IMR-90 (cell line): ENCODE measurements at regions not wholly inside any gene's neighbourhood (a gene's known extent, or its start where the extent isn't known, plus 50 kb on each side); places are given as distances from the start of the nearest gene placed in this dataset.

Experiments
- ATAC-seq: fragments of 200-7000 bp; cut with Tn5 transposase; 2 replicates; pipeline ENCODE4 v1.9.1; 2020; ENCODE audit warnings: low read depth, mild to moderate bottlenecking, moderate library complexity
- BruUV-seq: library from RNA; stranded (reverse); fragments of 400-500 nt; replicated peaks from 2 replicates; lab custom pipeline; 2021; lab: Mats Ljungman, UMichigan
- CTCF ChIA-PET: fragments of 300-600 bp; formaldehyde crosslinking; extraction: SDS; loops from one replicate; lab custom pipeline; 2021; ENCODE audit warnings: antibody characterized with exemption; lab: Yijun Ruan, JAX
- POLR2A ChIA-PET: fragments of 300-600 bp; sonication (Branson Sonifier 250); formaldehyde crosslinking; loops from one replicate; lab custom pipeline; 2022; ENCODE audit warnings: antibody characterized with exemption; ENCODE audit not compliant: unreplicated experiment; lab: Charles Lee
- DNase-seq: peaks from one replicate; pipeline ENCODE4 v3.0.0; 2013
- H2AFZ ChIP-seq: replicated peaks from 2 replicates; pipeline ENCODE3; 2013; ENCODE audit warnings: low read length, mild to moderate bottlenecking; ENCODE audit not compliant: poor library complexity
- H2AK5ac ChIP-seq: 2 replicates; pipeline ENCODE4 v1.6.1; 2013; ENCODE audit warnings: low read depth, low read length, inconsistent platforms
- H2AK9ac ChIP-seq: replicated peaks from 2 replicates; pipeline ENCODE3; 2013; ENCODE audit warnings: mild to moderate bottlenecking, low read depth, low read length, moderate library complexity; ENCODE audit not compliant: poor library complexity
- H2BK120ac ChIP-seq: 2 replicates; pipeline ENCODE4 v1.6.1; 2013; ENCODE audit warnings: low read depth, low read length, inconsistent platforms
- H2BK15ac ChIP-seq: 3 replicates; pipeline ENCODE4 v1.6.1; 2013; ENCODE audit warnings: low read depth, low read length, inconsistent platforms
- H2BK20ac ChIP-seq: 2 replicates; pipeline ENCODE4 v1.6.1; 2013; ENCODE audit warnings: low read depth, mild to moderate bottlenecking, inconsistent platforms, low read length, moderate library complexity
- H2BK5ac ChIP-seq: 2 replicates; pipeline ENCODE4 v1.6.1; 2013; ENCODE audit warnings: mild to moderate bottlenecking, low read depth, low read length, inconsistent platforms; ENCODE audit not compliant: poor library complexity, severe bottlenecking
- H3K14ac ChIP-seq: replicated peaks from 2 replicates; pipeline ENCODE4 v1.6.1; 2013; ENCODE audit warnings: low read depth, low read length, inconsistent platforms
- H3K18ac ChIP-seq: 2 replicates; pipeline ENCODE4 v1.6.1; 2013; ENCODE audit warnings: low read depth, low read length, control low read depth
- H3K23ac ChIP-seq: 2 replicates; pipeline ENCODE4 v1.6.1; 2013; ENCODE audit warnings: low read depth, low read length, inconsistent platforms
- H3K27ac ChIP-seq: 2 replicates; pipeline ENCODE4 v1.5.1; 2013; ENCODE audit warnings: mild to moderate bottlenecking, control low read depth, low read length; ENCODE audit not compliant: insufficient read depth
- H3K27me3 ChIP-seq: 2 replicates; pipeline ENCODE4 v1.6.1; 2013; ENCODE audit warnings: low read length; ENCODE audit not compliant: control insufficient read depth, insufficient read depth
- H3K36me3 ChIP-seq: 2 replicates; pipeline ENCODE4 v1.6.1; 2013; ENCODE audit warnings: low read length, mixed read lengths; ENCODE audit not compliant: control insufficient read depth, insufficient read depth
- H3K4ac ChIP-seq: 2 replicates; pipeline ENCODE4 v1.6.1; 2013; ENCODE audit warnings: low read depth, low read length, inconsistent platforms
- H3K4me1 ChIP-seq: 2 replicates; pipeline ENCODE4 v1.6.1; 2013; ENCODE audit warnings: low read length, mixed read lengths; ENCODE audit not compliant: control insufficient read depth, insufficient read depth
- H3K4me2 ChIP-seq: 2 replicates; pipeline ENCODE4 v1.6.1; 2013; ENCODE audit warnings: low read depth, mild to moderate bottlenecking, control low read depth, low read length, moderate library complexity
- H3K4me3 ChIP-seq: 2 replicates; pipeline ENCODE4 v1.5.1; 2013; ENCODE audit warnings: low read depth, mild to moderate bottlenecking, control low read depth, low read length, moderate library complexity; ENCODE audit not compliant: insufficient read depth
- H3K56ac ChIP-seq: 2 replicates; pipeline ENCODE4 v1.6.1; 2013; ENCODE audit warnings: low read length, inconsistent platforms; ENCODE audit not compliant: insufficient read depth; ENCODE audit errors: extremely low read depth
- H3K79me1 ChIP-seq, 2 experiments: 2 replicates each; pipeline ENCODE4 v1.6.1; 2013; ENCODE audit warnings: low read length in 2 of 2, inconsistent platforms in 1 of 2, low read depth in 1 of 2
- H3K9ac ChIP-seq: 2 replicates; pipeline ENCODE4 v1.6.1; 2013; ENCODE audit warnings: low read depth, low read length, control low read depth
- H3K9me1 ChIP-seq: 2 replicates; pipeline ENCODE4 v1.6.1; 2013; ENCODE audit warnings: low read length, inconsistent platforms; ENCODE audit not compliant: insufficient read depth
- H3K9me3 ChIP-seq: 2 replicates; pipeline ENCODE4 v1.6.1; 2013; ENCODE audit warnings: low read length; ENCODE audit not compliant: control insufficient read depth, insufficient read depth
- H4K20me1 ChIP-seq: 2 replicates; pipeline ENCODE4 v1.6.1; 2013; ENCODE audit warnings: low read length, inconsistent platforms; ENCODE audit not compliant: insufficient read depth
- H4K5ac ChIP-seq: 2 replicates; pipeline ENCODE4 v1.6.1; 2013; ENCODE audit warnings: mild to moderate bottlenecking, low read depth, low read length, control low read depth
- H4K8ac ChIP-seq, 2 experiments: 2 replicates each; pipeline ENCODE4 v1.6.1; 2013; ENCODE audit warnings: low read depth in 2 of 2, low read length in 2 of 2, control low read depth in 1 of 2, inconsistent platforms in 1 of 2
- H4K91ac ChIP-seq: 2 replicates; pipeline ENCODE4 v1.6.1; 2013; ENCODE audit warnings: low read depth, low read length, inconsistent platforms; ENCODE audit not compliant: insufficient read depth
- SMC3 ChIP-seq: fragments of 150-350 bp; IDR thresholded peaks from 2 replicates; pipeline ENCODE4 v1.6.1; 2016; ENCODE audit warnings: low read depth, mild to moderate bottlenecking, antibody characterized with exemption, low read length, moderate library complexity
- WGBS, 2 experiments: methylation state at CpG; one replicate each; pipeline versions ENCODE4 v1.1.5 to v1.1.7; 2013; ENCODE audit warnings: missing lambda C conversion rate in 2 of 2; ENCODE audit not compliant: insufficient read length in 1 of 2; ENCODE audit errors: extremely low coverage in 2 of 2; 5-methylcytosine and 5-hydroxymethylcytosine counted together
- dilution Hi-C: fragments of 300-500 bp; cut with HindIII; formaldehyde crosslinking; loops from one replicate; pipeline ENCODE4 v1.14.3; 2018; ENCODE audit warnings: low sequenced_read_pairs; ENCODE audit not compliant: unreplicated experiment
- in situ Hi-C: fragments of 300-500 bp; cut with MboI; formaldehyde crosslinking; loops from 3 replicates; pipeline ENCODE4 v1.14.3; 2019; ENCODE audit warnings: low sequenced_read_pairs, inconsistent platforms, mixed read lengths
- intact Hi-C: fragments of 100-400 bp; cut with micrococcal nuclease; formaldehyde crosslinking; loops from 2 replicates; pipeline ENCODE4 v1.10.0; 2022

DNA sequence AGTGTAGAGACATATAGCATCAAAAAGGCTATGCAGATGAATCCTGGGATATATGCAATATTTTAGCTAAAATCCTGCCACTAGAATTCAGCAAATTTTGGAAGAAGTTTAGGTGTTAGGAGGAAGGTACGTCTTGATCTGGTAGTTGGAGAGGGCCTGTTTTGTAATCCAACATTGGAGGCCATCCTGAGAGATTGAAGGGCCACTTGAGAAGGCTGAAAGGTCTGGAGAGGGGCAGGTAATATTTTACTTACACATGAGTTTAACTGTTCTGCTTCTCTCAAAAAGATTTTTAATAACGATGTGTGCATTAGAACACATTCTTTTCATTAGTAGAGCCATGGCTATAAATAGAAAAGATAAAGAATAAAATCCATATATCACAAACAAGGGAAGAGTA is 422.1 kb downstream of the RAB38 start:
- Histone ChIP-seq H3K9me1 (no peaks in the 10 kb centered on the region), H4K91ac (no peak overlapping the region), H2BK20ac (no peak overlapping the region), H4K8ac (no peak overlapping the region), H3K4me3 (no peak overlapping the region), H3K27ac (no peak overlapping the region), H3K4me1 (no peaks in the 10 kb centered on the region), H2AK5ac (no peak overlapping the region), H3K18ac (no peak overlapping the region), H2BK120ac (no peak overlapping the region), H3K23ac (no peak overlapping the region), H3K4me2 (no peak overlapping the region), H2BK5ac (no peak overlapping the region), H3K79me1 (no peaks in the 10 kb centered on the region), H4K20me1 (no peaks in the 10 kb centered on the region), H3K56ac (no peak overlapping the region), H3K36me3 (no peaks in the 10 kb centered on the region), H3K9ac (no peak overlapping the region), H3K14ac (no peak overlapping the region), H2AFZ (no peak overlapping the region), H3K27me3 (no peaks in the 10 kb centered on the region), H4K5ac (no peak overlapping the region), H2BK15ac (no peak overlapping the region), H2AK9ac (no peak overlapping the region), H3K4ac (no peak overlapping the region), H3K9me3 (no peaks in the 10 kb centered on the region)
- DNase-seq (no peak), ATAC-seq (no peak)
- TF ChIP-seq SMC3, result no peak
- intact Hi-C loops, result no loop called here
- dilution Hi-C loops, result no loop called here
- no CpG with 5 or more reads among the region's 2 CpGs for WGBS, 2 experiments
- BruUV-seq, result no TSS peak
- in situ Hi-C loops, result no loop called here
- CTCF ChIA-PET, result no interaction called here
- POLR2A ChIA-PET, result no interaction called here
